WTC11 (cell line): ENCODE measurements at regions not wholly inside any gene's neighbourhood (a gene's known extent, or its start where the extent isn't known, plus 50 kb on each side); places are given as distances from the start of the nearest gene placed in this dataset.

ENCODE experiments used
- ARID4B ChIP-seq: sonication (generic); formaldehyde crosslinking; IDR thresholded peaks from 2 replicates; pipeline ENCODE4 v1.8.0; 2023; ENCODE audit warnings: missing genetic modification reagents, mild to moderate bottlenecking, borderline replicate concordance
- CTCF ChIP-seq: fragments of 200-600 bp; IDR thresholded peaks from 2 replicates; pipeline ENCODE4 v1.8.0; 2022; ENCODE audit warnings: antibody characterized with exemption
- ELF4 ChIP-seq: sonication (generic); formaldehyde crosslinking; IDR thresholded peaks from 2 replicates; pipeline ENCODE4 v1.8.1; 2022; ENCODE audit warnings: low read depth, mild to moderate bottlenecking, moderate library complexity, missing genetic modification reagents
- FOXJ3 ChIP-seq: sonication (generic); formaldehyde crosslinking; IDR thresholded peaks from 2 replicates; pipeline ENCODE4 v1.9.0; 2021; ENCODE audit warnings: missing genetic modification reagents, mild to moderate bottlenecking, borderline replicate concordance
- JUN ChIP-seq: sonication (generic); formaldehyde crosslinking; IDR thresholded peaks from 2 replicates; pipeline ENCODE4 v1.8.0; 2023; ENCODE audit warnings: mild to moderate bottlenecking, missing genetic modification reagents
- MAX ChIP-seq: sonication (generic); formaldehyde crosslinking; IDR thresholded peaks from 2 replicates; pipeline ENCODE4 v1.8.0; 2022; ENCODE audit warnings: mild to moderate bottlenecking, missing genetic modification reagents
- PREB ChIP-seq: sonication (generic); formaldehyde crosslinking; IDR thresholded peaks from 2 replicates; pipeline ENCODE4 v1.8.1; 2022; ENCODE audit warnings: mild to moderate bottlenecking, missing genetic modification reagents, moderate library complexity, borderline replicate concordance
- SOX15 ChIP-seq: fragments of 250-450 bp; sonication (Bioruptor Pico); IDR thresholded peaks from 2 replicates; pipeline ENCODE4 v1.9.0; 2021; ENCODE audit warnings: mild to moderate bottlenecking
- ZNF121 ChIP-seq: sonication (generic); formaldehyde crosslinking; IDR thresholded peaks from 2 replicates; pipeline ENCODE4 v1.8.0; 2023; ENCODE audit warnings: missing genetic modification reagents
- TF ChIP-seq, protein P1 (sequence below): sonication (generic); formaldehyde crosslinking; IDR thresholded peaks from 2 replicates; pipeline ENCODE4 v1.8.0; 2023; ENCODE audit warnings: missing genetic modification reagents
- TF ChIP-seq, protein P2 (sequence below): sonication (generic); formaldehyde crosslinking; IDR thresholded peaks from 2 replicates; pipeline ENCODE4 v1.8.0; 2022; ENCODE audit warnings: mild to moderate bottlenecking, missing genetic modification reagents

DNA sequence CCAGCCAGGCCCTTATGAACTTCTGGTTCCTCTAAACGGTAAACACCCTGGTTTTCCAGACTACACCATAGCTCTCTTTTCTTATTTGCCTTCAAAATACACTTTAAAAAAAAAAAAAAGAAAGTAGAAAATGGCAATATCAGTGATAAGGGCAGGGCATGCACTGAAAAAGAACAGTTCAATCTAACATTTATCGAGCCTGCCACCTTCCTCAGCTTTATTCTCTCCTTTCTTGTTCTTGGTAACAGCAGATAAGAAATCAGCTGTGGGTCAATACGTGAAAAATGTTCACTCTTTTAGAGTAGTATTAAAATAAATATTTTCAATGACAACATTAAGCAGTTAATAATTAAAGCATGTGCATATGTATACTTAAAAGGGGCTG is 83.1 kb upstream of the ZNF648 start:
- no peak for TF ChIP-seq ARID4B (CRISPR knock-in tag)
- TF ChIP-seq CTCF, result no peak
- no peak for TF ChIP-seq JUN (CRISPR knock-in tag)
- TF ChIP-seq MAX (CRISPR knock-in tag), result no peak
- no peak for TF ChIP-seq ELF4
- TF ChIP-seq, protein P1, sequence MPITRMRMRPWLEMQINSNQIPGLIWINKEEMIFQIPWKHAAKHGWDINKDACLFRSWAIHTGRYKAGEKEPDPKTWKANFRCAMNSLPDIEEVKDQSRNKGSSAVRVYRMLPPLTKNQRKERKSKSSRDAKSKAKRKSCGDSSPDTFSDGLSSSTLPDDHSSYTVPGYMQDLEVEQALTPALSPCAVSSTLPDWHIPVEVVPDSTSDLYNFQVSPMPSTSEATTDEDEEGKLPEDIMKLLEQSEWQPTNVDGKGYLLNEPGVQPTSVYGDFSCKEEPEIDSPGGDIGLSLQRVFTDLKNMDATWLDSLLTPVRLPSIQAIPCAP (CRISPR knock-in tag), result no peak
- TF ChIP-seq, protein P2, sequence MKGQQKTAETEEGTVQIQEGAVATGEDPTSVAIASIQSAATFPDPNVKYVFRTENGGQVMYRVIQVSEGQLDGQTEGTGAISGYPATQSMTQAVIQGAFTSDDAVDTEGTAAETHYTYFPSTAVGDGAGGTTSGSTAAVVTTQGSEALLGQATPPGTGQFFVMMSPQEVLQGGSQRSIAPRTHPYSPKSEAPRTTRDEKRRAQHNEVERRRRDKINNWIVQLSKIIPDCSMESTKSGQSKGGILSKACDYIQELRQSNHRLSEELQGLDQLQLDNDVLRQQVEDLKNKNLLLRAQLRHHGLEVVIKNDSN (CRISPR knock-in tag), result no peak
- TF ChIP-seq PREB (CRISPR knock-in tag), result no peak
- TF ChIP-seq SOX15 (CRISPR knock-in tag), result no peak
- TF ChIP-seq FOXJ3 (CRISPR knock-in tag), result no peak
- TF ChIP-seq ZNF121, result no peak
